IPS DF 6.9 (cell line): ENCODE measurements at regions not wholly inside any gene's neighbourhood (a gene's known extent, or its start where the extent isn't known, plus 50 kb on each side); places are given as distances from the start of the nearest gene placed in this dataset.
"Not testable (repeated sequence)": the region's sequence is repeated elsewhere in the genome, so short reads cannot be mapped to it uniquely, and the experiment has no call there.

Experiments
- DNase-seq: peaks from one replicate; pipeline ENCODE4 v3.0.0-alpha.2; 2013; ENCODE audit warnings: low read depth, low spot score
- H3K27ac ChIP-seq: one replicate; pipeline ENCODE4 v1.5.1; 2013; ENCODE audit warnings: low read length, control low read depth
- H3K27me3 ChIP-seq: 2 replicates; pipeline ENCODE4 v1.6.1; 2013; ENCODE audit warnings: mild to moderate bottlenecking, low read length; ENCODE audit not compliant: control insufficient read depth, insufficient read depth
- H3K36me3 ChIP-seq: 2 replicates; pipeline ENCODE4 v1.6.1; 2013; ENCODE audit warnings: low read length; ENCODE audit not compliant: control insufficient read depth, insufficient read depth
- H3K4me1 ChIP-seq: 2 replicates; pipeline ENCODE4 v1.6.1; 2013; ENCODE audit warnings: low read length; ENCODE audit not compliant: control insufficient read depth, insufficient read depth
- H3K4me3 ChIP-seq: 2 replicates; pipeline ENCODE4 v1.5.1; 2013; ENCODE audit warnings: mild to moderate bottlenecking, low read length
- H3K9me3 ChIP-seq: 2 replicates; pipeline ENCODE4 v1.6.1; 2013; ENCODE audit warnings: low read length, inconsistent platforms; ENCODE audit not compliant: control insufficient read depth, insufficient read depth
- WGBS: extraction: QIAGEN DNeasy Blood & Tissue Kit; methylation state at CpG from one replicate; pipeline ENCODE4 v1.1.7; 2013; ENCODE audit warnings: mixed read lengths, missing lambda C conversion rate; ENCODE audit not compliant: insufficient read length, insufficient coverage; 5-methylcytosine and 5-hydroxymethylcytosine counted together

DNA sequence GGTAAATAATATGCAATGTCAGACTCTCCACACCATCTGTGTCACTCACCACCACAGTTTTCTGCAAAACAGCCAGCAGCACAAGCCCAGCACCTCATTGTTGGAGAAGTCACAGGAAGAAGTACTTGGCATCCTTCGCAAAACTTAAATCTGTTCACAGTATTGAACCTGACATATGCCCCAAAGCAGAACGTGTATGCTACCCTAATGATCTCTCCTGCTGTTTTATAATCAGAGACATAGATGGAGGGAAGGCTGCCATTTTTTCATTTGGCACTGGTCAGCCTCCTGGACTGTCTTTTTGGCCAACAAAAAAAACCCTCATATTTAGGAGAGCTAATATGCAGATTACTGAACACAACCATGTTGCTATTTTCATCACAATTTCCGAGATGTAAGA is 1272.9 kb downstream of the ROBO1 start:
- no CpG with 5 or more reads among the region's 3 CpGs for WGBS

DNA sequence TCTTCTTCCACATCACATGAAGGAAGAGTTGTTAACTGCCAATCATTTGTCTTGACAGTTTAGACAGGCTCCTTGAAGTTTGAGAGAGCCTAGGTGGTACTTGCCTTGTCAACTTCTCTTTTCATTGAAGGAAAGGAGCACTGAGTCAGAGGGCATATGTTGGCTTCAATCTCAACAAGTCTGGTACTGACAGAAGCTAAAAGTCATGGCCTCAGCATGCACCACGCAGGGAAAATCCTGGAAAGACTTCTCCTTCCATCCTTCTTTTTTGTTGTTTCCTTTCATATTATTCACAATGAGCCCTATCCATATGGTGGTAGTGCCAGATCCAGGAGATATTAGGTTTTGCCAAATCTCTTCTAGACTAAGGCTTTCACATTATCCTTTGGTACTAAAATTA is 1272.5 kb downstream of the ROBO1 start:
- no peak overlapping the region for H3K4me3 ChIP-seq
- no peaks in the 10 kb centered on the region for H3K4me1 ChIP-seq
- no CpG with 5 or more reads among the region's 1 CpG for WGBS
- H3K27ac ChIP-seq: no peak overlapping the region
- no peaks in the 10 kb centered on the region for H3K9me3 ChIP-seq
- no peak for DNase-seq
- no peaks in the 10 kb centered on the region for H3K36me3 ChIP-seq
- no peaks in the 10 kb centered on the region for H3K27me3 ChIP-seq

More for the DNA sequence above, 1272.9 kb downstream of the ROBO1 start:
- no peaks in the 10 kb centered on the region for H3K27me3 ChIP-seq
- DNase-seq: no peak
- no peaks in the 10 kb centered on the region for H3K9me3 ChIP-seq
- H3K4me3 ChIP-seq: no peak overlapping the region
- no peaks in the 10 kb centered on the region for H3K36me3 ChIP-seq
- no peaks in the 10 kb centered on the region for H3K4me1 ChIP-seq
- H3K27ac ChIP-seq: no peak overlapping the region

DNA sequence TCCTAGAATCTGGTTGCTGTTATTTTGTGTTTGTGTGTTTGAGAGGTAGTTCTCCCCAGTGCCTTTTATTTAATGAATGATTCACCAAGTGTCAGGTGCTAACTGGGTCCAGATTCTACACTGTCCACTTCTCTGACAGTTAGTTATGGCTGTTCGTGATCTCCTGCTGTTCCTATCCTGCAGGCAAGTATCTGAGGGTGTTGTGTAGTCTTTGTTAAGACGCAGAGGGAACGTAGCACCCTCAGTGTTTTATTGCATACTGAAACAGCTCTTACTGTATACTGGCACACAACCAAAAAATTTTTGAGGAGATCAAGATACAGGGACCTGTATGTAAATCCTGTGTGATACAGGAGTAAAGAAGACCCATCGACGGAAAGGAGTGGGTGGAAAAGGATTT is 1271.3 kb downstream of the ROBO1 start:
- no CpG with 5 or more reads among the region's 5 CpGs for WGBS
- Histone ChIP-seq H3K4me1 (no peaks in the 10 kb centered on the region), H3K27ac (no peak overlapping the region), H3K36me3 (no peaks in the 10 kb centered on the region), H3K4me3 (no peak overlapping the region), H3K27me3 (no peaks in the 10 kb centered on the region), H3K9me3 (no peaks in the 10 kb centered on the region)
- no peak for DNase-seq

DNA sequence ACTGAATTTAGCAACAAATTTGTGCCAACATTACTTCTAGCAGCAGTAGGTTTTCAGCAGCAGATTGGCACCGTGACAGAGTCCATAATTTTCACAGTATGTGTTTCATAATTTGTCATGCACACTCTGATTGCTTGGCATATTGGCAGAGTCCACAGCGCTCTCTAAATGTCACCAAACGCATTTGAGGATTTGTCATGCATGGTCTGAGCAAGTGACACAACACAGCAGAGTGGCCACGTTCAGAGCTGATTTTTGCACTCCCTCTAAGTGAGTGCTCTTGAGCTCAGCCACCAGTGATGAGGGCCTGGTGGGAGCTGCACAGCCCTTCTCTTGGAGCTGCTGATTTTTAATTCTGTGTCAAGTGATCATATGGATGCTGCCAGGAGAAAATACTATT is 1270.8 kb downstream of the ROBO1 start:
- no CpG with 5 or more reads among the region's 4 CpGs for WGBS
- Histone ChIP-seq H3K4me3 (no peak overlapping the region; the same call in 1 of the 2 replicates), H3K4me1 (no peaks in the 10 kb centered on the region), H3K27ac (no peak overlapping the region), H3K9me3 (no peaks in the 10 kb centered on the region), H3K27me3 (no peaks in the 10 kb centered on the region), H3K36me3 (no peaks in the 10 kb centered on the region)
- DNase-seq: no peak

DNA sequence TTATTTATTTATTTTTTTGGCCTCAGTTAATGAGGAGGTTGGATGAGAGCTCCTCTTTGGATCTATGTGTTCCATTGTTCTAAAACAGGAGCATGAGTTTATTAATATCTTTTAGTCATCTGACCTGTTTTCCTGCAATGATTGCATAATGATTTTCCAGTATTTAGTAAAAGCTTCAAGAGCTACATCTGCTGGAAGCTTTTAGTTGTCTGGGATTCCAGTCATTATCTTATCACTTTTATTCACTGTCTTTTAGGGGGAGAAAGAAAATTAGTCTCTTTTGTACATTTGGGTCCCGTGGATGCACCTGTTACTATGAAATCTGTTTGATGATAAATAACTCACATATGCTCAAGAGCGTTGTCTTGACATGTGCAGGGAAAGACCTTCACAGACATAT is 1270.0 kb downstream of the ROBO1 start:
- no CpG with 5 or more reads among the region's 2 CpGs for WGBS
- Histone ChIP-seq H3K9me3 (no peaks in the 10 kb centered on the region), H3K27me3 (no peaks in the 10 kb centered on the region), H3K4me1 (no peaks in the 10 kb centered on the region), H3K36me3 (no peaks in the 10 kb centered on the region), H3K27ac (no peak overlapping the region), H3K4me3 (no peak overlapping the region)
- DNase-seq: no peak

DNA sequence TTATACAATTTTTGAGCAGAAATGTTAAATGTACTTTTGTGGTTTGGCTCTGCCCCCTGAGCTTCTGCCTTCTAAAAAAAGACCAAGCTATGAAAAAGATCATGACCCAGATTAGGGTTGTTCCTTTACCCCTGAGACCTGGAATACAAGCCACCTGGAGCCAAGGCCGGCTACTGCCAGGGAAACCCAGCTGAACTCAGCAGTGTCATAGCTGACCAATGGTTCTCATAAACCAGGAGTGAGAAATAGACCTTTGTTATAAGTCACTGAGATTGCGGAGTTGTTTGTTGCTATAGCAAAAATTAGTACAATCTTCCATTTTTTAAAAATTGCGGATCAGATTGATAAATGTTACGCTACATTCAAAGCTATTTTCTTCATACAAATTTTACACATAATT is 1261.7 kb downstream of the ROBO1 start:
- Histone ChIP-seq H3K4me3 (no peak overlapping the region), H3K36me3 (no peaks in the 10 kb centered on the region), H3K4me1 (no peaks in the 10 kb centered on the region), H3K27me3 (no peaks in the 10 kb centered on the region), H3K9me3 (no peaks in the 10 kb centered on the region), H3K27ac (no peak overlapping the region)
- WGBS: no CpG with 5 or more reads among the region's 4 CpGs
- no peak for DNase-seq

- Histone ChIP-seq H3K9me3 (no peaks in the 10 kb centered on the region), H3K4me3 (no peak overlapping the region), H3K27ac (no peak overlapping the region), H3K27me3 (no peaks in the 10 kb centered on the region), H3K4me1 (no peaks in the 10 kb centered on the region), H3K36me3 (no peaks in the 10 kb centered on the region)
- no peak for DNase-seq
- WGBS: no CpG with 5 or more reads among the region's 2 CpGs
Observed at GRCh38 chr3:78506581-78507195, 1261.1 kb downstream of the ROBO1 start.

- H3K9me3 ChIP-seq: no peaks in the 10 kb centered on the region
- no peak overlapping the region for H3K27ac ChIP-seq
- no peaks in the 10 kb centered on the region for H3K36me3 ChIP-seq
- no peaks in the 10 kb centered on the region for H3K27me3 ChIP-seq
- 100% methylated on average over 1 of the region's 6 CpGs for WGBS
- no peak for DNase-seq
- H3K4me1 ChIP-seq: no peaks in the 10 kb centered on the region
- no peak overlapping the region for H3K4me3 ChIP-seq
Observed at GRCh38 chr3:78507196-78507984, 1260.4 kb downstream of the ROBO1 start.

GRCh38 chr3:78511840-78512239 is 1256.0 kb downstream of the ROBO1 start:
- no peaks in the 10 kb centered on the region for H3K27me3 ChIP-seq
- DNase-seq: no peak
- H3K36me3 ChIP-seq: no peaks in the 10 kb centered on the region
- H3K4me1 ChIP-seq: no peaks in the 10 kb centered on the region
- H3K4me3 ChIP-seq: no peak overlapping the region
- WGBS: 100% methylated on average over 1 of the region's 2 CpGs
- no peaks in the 10 kb centered on the region for H3K9me3 ChIP-seq
- H3K27ac ChIP-seq: no peak overlapping the region

DNA sequence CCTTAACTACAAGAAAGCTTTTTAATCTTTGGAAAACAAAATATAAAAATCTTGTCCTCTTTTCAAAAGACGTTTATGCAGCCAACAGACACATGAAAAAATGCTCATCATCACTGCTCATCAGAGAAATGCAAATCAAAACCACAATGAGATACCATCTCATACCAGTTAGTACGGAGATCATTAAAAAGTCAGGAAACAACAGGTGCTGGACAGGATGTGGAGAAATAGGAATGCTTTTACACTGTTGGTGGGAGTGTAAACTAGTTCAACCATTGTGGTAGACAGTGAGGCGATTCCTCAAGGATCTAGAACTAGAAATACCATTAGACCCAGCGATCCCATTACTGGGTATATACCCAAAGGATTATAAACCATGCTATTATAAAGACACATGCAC is 1255.0 kb downstream of the ROBO1 start:
- DNase-seq, H3K9me3 ChIP-seq, H3K4me1 ChIP-seq, H3K27me3 ChIP-seq, H3K36me3 ChIP-seq, H3K27ac ChIP-seq, H3K4me3 ChIP-seq: not testable (repeated sequence)
- no CpG with 5 or more reads among the region's 4 CpGs for WGBS

GRCh38 chr3:78516437-78516836 is 1251.4 kb downstream of the ROBO1 start:
- no peaks in the 10 kb centered on the region for H3K27me3 ChIP-seq
- no peak overlapping the region for H3K4me3 ChIP-seq
- no peaks in the 10 kb centered on the region for H3K4me1 ChIP-seq
- no peaks in the 10 kb centered on the region for H3K36me3 ChIP-seq
- H3K9me3 ChIP-seq: no peaks in the 10 kb centered on the region
- DNase-seq: no peak
- H3K27ac ChIP-seq: no peak overlapping the region
- no CpG with 5 or more reads among the region's 3 CpGs for WGBS
